ENCODE measurements at regions not wholly inside any gene's neighbourhood (a gene's known extent, or its start where the extent isn't known, plus 50 kb on each side); places are given as distances from the start of the nearest gene placed in this dataset.

DNA sequence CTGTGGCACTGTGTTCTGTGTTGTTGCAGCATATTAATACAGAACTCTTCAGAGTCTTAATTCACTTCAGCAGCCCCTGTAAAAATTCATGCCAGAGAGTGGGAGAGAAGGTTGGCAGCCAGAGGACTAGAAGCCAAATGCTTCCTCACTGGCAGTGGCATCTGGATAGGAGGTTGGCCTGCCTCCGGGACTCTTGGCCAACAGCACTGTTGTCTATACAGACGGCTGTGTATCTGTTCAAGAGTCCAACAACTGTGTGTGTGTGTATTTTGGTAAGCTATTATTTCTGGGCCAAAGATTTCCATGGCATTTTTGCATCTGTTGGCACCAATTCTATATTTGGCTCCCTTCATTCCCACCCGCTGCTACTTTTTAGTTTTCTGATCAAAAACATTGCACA, 156.0 kb upstream of the SOX2 start:
- Histone ChIP-seq H3K4me3 (ENCODE audit: low read depth, low read length) (no peak overlapping the region), H3K36me3 (ENCODE audit: control insufficient read depth, insufficient read depth, low read length) (no peaks in the 10 kb centered on the region), H3K27me3 (ENCODE audit: control insufficient read depth, insufficient read depth, low read length) (peaks cover 2% of the 10 kb centered on the region)
- DNase-seq (ENCODE audit: low read depth): no peak
- TF ChIP-seq, protein P1, sequence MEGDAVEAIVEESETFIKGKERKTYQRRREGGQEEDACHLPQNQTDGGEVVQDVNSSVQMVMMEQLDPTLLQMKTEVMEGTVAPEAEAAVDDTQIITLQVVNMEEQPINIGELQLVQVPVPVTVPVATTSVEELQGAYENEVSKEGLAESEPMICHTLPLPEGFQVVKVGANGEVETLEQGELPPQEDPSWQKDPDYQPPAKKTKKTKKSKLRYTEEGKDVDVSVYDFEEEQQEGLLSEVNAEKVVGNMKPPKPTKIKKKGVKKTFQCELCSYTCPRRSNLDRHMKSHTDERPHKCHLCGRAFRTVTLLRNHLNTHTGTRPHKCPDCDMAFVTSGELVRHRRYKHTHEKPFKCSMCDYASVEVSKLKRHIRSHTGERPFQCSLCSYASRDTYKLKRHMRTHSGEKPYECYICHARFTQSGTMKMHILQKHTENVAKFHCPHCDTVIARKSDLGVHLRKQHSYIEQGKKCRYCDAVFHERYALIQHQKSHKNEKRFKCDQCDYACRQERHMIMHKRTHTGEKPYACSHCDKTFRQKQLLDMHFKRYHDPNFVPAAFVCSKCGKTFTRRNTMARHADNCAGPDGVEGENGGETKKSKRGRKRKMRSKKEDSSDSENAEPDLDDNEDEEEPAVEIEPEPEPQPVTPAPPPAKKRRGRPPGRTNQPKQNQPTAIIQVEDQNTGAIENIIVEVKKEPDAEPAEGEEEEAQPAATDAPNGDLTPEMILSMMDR (IDR thresholded peaks at IDR 0.05; ENCODE audit: insufficient read depth, low read length, poor library complexity, severe bottlenecking): no peak

DNA sequence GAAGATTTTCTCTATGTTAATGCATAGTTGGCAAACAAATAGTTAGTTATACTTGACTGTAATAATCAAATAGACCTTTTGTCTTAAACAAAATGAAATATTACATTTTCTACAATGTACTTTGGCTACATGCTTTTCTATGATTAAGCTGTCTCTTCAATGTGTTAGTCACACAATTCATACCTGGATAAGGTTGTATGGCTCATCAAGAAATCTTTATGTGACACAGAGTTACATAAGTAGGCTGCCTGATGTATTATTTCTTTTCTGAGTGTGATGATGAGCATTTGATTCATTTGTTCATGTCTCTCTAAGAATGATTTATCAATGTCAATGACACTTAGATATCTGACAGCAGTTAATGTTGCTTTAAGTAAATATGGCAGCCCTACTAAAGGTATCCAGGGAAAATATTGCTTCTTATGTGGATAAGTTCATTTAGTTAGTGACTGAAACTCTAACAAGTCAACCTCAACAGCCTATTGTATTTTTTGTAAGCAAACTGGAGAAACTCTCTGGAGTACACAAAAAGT, 157.4 kb upstream of the SOX2 start:
- Histone ChIP-seq H3K36me3 (ENCODE audit: control insufficient read depth, insufficient read depth, low read length) (no peaks in the 10 kb centered on the region), H3K4me3 (ENCODE audit: low read depth, low read length) (no peak overlapping the region), H3K27me3 (ENCODE audit: control insufficient read depth, insufficient read depth, low read length) (peaks cover 2% of the 10 kb centered on the region)
- TF ChIP-seq, protein P1 (IDR thresholded peaks at IDR 0.05; ENCODE audit: insufficient read depth, low read length, poor library complexity, severe bottlenecking): no peak
- no peak for DNase-seq (ENCODE audit: low read depth)

DNA sequence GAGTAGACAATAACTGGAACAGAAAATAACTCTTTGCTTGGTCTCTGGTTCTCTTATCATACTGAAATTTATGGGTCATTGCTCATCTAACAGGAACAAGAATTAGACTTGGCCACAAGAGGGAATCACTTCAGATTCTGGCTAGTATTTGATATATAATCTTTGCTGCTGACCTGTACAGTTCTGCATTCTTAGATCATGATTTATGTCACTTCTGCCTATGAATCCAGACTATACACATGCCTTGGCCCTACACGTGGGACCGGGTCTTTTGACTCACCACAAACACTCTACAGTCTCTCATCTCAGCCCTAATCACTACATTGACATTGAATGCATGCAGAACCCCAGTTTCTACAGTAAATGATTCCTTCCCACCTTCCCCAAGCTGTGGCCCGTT, 162.5 kb upstream of the SOX2 start:
- Histone ChIP-seq H3K27me3 (ENCODE audit: control insufficient read depth, insufficient read depth, low read length) (no peaks in the 10 kb centered on the region), H3K36me3 (ENCODE audit: control insufficient read depth, insufficient read depth, low read length) (no peaks in the 10 kb centered on the region), H3K4me3 (ENCODE audit: low read depth, low read length) (no peak overlapping the region)
- TF ChIP-seq, protein P1 (IDR thresholded peaks at IDR 0.05; ENCODE audit: insufficient read depth, low read length, poor library complexity, severe bottlenecking): no peak
- no peak for DNase-seq (ENCODE audit: low read depth)

DNA sequence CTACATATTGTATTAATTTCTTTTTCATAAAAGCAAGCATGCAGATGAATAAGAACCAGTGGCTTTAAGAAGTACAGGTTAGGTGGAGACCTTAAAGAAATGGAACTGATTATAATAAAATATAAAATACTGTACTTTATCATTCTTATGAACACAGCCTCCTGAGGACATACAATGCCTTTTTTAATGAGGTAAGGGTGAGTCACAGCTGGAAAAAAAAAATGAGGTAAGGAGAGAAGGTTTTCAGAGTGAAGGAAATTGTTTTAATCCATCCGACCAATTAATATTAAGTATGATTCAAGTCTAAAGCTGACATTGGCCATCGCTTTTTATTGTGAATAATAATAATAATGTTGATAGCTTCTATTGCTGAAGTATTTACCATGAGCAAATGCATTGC, 170.3 kb upstream of the SOX2 start:
- DNase-seq (ENCODE audit: low read depth): no peak
- Histone ChIP-seq H3K4me3 (ENCODE audit: low read depth, low read length) (no peak overlapping the region), H3K36me3 (ENCODE audit: control insufficient read depth, insufficient read depth, low read length) (no peaks in the 10 kb centered on the region), H3K27me3 (ENCODE audit: control insufficient read depth, insufficient read depth, low read length) (no peaks in the 10 kb centered on the region)
- TF ChIP-seq, protein P1 (IDR thresholded peaks at IDR 0.05; ENCODE audit: insufficient read depth, low read length, poor library complexity, severe bottlenecking): no peak

DNA sequence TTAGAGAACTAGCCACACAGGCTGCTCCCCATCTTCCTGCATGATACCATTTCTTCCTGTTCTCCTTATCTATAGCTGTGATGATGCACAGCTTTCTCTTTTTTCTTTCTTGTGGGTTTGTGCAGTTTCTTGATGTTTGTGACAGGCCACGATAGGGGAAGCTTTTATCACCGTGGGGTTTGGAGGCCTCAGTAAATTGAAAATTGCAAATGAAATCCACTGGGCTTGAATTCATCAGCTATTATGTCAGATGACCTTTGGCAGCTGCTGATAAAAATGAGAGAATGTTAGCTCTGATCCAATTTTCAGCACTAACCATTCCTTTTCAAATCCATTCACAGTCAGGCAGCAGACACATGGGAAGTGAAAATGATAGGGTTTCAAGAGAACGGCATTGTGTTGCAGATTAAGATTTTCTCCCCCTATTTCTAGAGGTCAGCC, 176.9 kb upstream of the SOX2 start:
- TF ChIP-seq, protein P1 (IDR thresholded peaks at IDR 0.05; ENCODE audit: insufficient read depth, low read length, poor library complexity, severe bottlenecking): no peak

DNA sequence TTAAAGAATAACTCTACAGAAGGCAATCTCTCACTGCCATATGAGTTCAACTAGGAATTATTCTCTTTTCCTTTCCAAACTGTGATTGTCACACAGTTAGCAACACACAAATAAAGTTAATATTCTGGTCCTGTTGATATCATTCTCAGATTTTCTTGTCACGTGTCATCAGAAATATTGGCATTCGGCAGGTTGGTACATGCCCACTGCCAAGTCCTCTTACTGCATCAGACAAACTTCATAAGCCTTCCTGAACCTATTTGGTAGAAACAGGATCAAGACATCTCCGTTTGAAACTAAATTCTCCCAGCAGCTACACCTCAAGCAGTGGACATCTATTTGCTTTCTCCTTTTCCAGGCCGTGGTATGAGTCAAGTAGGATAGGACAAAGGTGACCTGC, 177.9 kb upstream of the SOX2 start:
- Histone ChIP-seq H3K36me3 (ENCODE audit: control insufficient read depth, insufficient read depth, low read length) (no peaks in the 10 kb centered on the region), H3K4me3 (ENCODE audit: low read depth, low read length) (no peak overlapping the region), H3K27me3 (ENCODE audit: control insufficient read depth, insufficient read depth, low read length) (no peaks in the 10 kb centered on the region)
- TF ChIP-seq, protein P1 (IDR thresholded peaks at IDR 0.05; ENCODE audit: insufficient read depth, low read length, poor library complexity, severe bottlenecking): no peak
- no peak for DNase-seq (ENCODE audit: low read depth)

More for the DNA sequence above, 176.9 kb upstream of the SOX2 start:
- no peak for DNase-seq (ENCODE audit: low read depth)
- Histone ChIP-seq H3K36me3 (ENCODE audit: control insufficient read depth, insufficient read depth, low read length) (no peaks in the 10 kb centered on the region), H3K4me3 (ENCODE audit: low read depth, low read length) (no peak overlapping the region), H3K27me3 (ENCODE audit: control insufficient read depth, insufficient read depth, low read length) (no peaks in the 10 kb centered on the region)

Measured in kidney epithelial cell (primary cell).